Fibroblast of lung (primary cell): ENCODE measurements at regions not wholly inside any gene's neighbourhood (a gene's known extent, or its start where the extent isn't known, plus 50 kb on each side); places are given as distances from the start of the nearest gene placed in this dataset.

Experiments
- DNase-seq, 2 donors: peaks; one replicate each; pipeline versions ENCODE4 v3.0.0 to v3.0.0-alpha.2; 2010; ENCODE audit warnings: low read depth in 2 of 2
- H2AFZ ChIP-seq: 2 replicates; pipeline ENCODE4 v1.5.1; 2012; ENCODE audit warnings: low read length, control low read depth, inconsistent platforms
- H3K27ac ChIP-seq: 2 replicates; pipeline ENCODE4 v1.5.1; 2011; ENCODE audit warnings: low read length, control low read depth; ENCODE audit not compliant: insufficient read depth
- H3K27me3 ChIP-seq: 2 replicates; pipeline ENCODE4 v1.5.1; 2011; ENCODE audit warnings: mild to moderate bottlenecking, low read length; ENCODE audit not compliant: control insufficient read depth, insufficient read depth
- H3K36me3 ChIP-seq: 2 replicates; pipeline ENCODE4 v1.5.1; 2011; ENCODE audit warnings: low read length; ENCODE audit not compliant: control insufficient read depth, insufficient read depth
- H3K4me1 ChIP-seq: 2 replicates; pipeline ENCODE4 v1.5.1; 2011; ENCODE audit warnings: low read length; ENCODE audit not compliant: control insufficient read depth, insufficient read depth; ENCODE audit errors: extremely low read depth
- H3K4me2 ChIP-seq: 2 replicates; pipeline ENCODE4 v1.5.1; 2011; ENCODE audit warnings: low read length, control low read depth; ENCODE audit not compliant: insufficient read depth; ENCODE audit errors: extremely low read depth
- H3K4me3 ChIP-seq, 4 experiments: fragments of 200-600 bp in 1 of 4; sonication (generic) in 1 of 4; replicated peaks in 1 of 4; 2 replicates each; pipeline ENCODE4 v1.5.1; 2011 to 2016; ENCODE audit warnings: low read length in 4 of 4, low read depth in 3 of 4, mild to moderate bottlenecking in 3 of 4, control low read depth in 2 of 4, inconsistent platforms in 1 of 4, mixed read lengths in 1 of 4; ENCODE audit not compliant: insufficient read depth in 1 of 4; ENCODE audit errors: control extremely low read depth in 1 of 4
- H3K79me2 ChIP-seq: 2 replicates; pipeline ENCODE4 v1.5.1; 2012; ENCODE audit warnings: mild to moderate bottlenecking, low read length, inconsistent platforms; ENCODE audit not compliant: control insufficient read depth, insufficient read depth
- H3K9ac ChIP-seq: 2 replicates; pipeline ENCODE4 v1.5.1; 2011; ENCODE audit warnings: mild to moderate bottlenecking, low read length, control low read depth; ENCODE audit not compliant: insufficient read depth
- H3K9me3 ChIP-seq: 2 replicates; pipeline ENCODE4 v1.5.1; 2012; ENCODE audit warnings: low read depth, low read length; ENCODE audit not compliant: control insufficient read depth, insufficient read depth
- H4K20me1 ChIP-seq: 2 replicates; pipeline ENCODE4 v1.5.1; 2011; ENCODE audit warnings: low read length; ENCODE audit not compliant: control insufficient read depth, insufficient read depth; ENCODE audit errors: extremely low read depth
- CTCF ChIP-seq, 2 donors: IDR thresholded peaks in 1 of 2; conservative IDR thresholded peaks in 1 of 2; 1 replicate in 1 of 2; 2 replicates in 1 of 2; pipeline ENCODE4 v1.5.1; 2011 to 2012; ENCODE audit warnings: low read length in 2 of 2, control low read depth in 1 of 2, inconsistent platforms in 1 of 2, low read depth in 1 of 2, mild to moderate bottlenecking in 1 of 2
- EZH2 ChIP-seq: IDR thresholded peaks from 2 replicates; pipeline ENCODE4 v1.5.1; 2012; ENCODE audit warnings: low read length, control low read depth, mild to moderate bottlenecking; ENCODE audit errors: missing control alignments

DNA sequence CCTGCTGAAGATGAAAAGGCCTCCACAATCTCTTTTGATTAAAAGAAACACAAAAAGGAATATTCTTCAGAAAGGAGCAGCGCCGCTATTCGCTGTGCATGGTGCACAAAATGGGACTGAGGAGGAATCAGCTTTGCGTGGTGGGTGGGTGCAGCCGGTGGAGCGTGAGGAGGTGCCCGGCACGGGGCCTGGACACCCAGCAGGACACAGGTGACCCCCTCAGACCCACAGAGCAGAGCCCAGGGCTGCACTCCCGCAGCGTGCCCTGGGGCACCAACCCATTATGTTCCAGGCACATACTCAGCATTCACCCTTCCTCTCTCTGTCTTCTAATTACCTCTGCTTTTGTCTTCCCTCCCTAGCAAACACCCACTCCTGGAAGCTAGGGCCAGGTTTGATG is 238.0 kb upstream of the PPP2R2D start:
- Histone ChIP-seq H3K27me3 (no peaks in the 10 kb centered on the region), H3K4me3 (no peak overlapping the region), H3K4me2 (no peak overlapping the region), H3K9ac (no peak overlapping the region), H2AFZ (no peak overlapping the region), H3K27ac (no peak overlapping the region), H3K9me3 (no peaks in the 10 kb centered on the region), H3K36me3 (no peaks in the 10 kb centered on the region), H4K20me1 (no peaks in the 10 kb centered on the region), H3K4me1 (no peaks in the 10 kb centered on the region), H3K79me2 (no peaks in the 10 kb centered on the region)
- no peak for TF ChIP-seq EZH2
- TF ChIP-seq CTCF (conservative IDR thresholded peaks at IDR 0.05 in 1 of 2, IDR thresholded peaks at IDR 0.05 in 1 of 2; ENCODE audit: low read depth in 1 of 2, low read length in 2 of 2): no peak
- no peak for DNase-seq

DNA sequence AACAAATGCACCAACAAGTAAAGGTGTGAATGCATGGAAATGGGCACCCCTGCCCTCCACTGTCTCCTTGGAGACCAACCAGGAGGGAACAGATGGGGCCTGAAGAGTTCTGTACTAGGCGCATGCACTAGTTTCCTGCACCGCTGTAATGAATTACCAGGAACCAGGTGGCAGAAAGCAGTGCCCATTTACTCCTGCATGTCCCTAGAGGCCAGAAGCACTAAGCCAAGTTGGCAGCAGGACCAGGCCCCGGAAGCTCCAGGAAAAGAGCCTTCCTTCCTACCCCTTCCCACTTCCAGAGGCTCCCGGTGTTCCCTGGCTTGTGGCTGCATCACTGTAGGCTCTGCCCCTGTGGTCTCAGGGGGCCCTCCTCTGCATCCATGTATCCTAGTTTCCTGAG is 237.5 kb upstream of the PPP2R2D start:
- H3K79me2 ChIP-seq: no peaks in the 10 kb centered on the region
- H3K4me2 ChIP-seq: no peak overlapping the region
- no peak for DNase-seq
- H3K36me3 ChIP-seq: no peaks in the 10 kb centered on the region
- H3K27ac ChIP-seq: no peak overlapping the region
- no peaks in the 10 kb centered on the region for H3K27me3 ChIP-seq
- no peak overlapping the region for H2AFZ ChIP-seq
- H3K4me1 ChIP-seq: no peaks in the 10 kb centered on the region
- H3K9me3 ChIP-seq: no peaks in the 10 kb centered on the region
- no peak overlapping the region for H3K4me3 ChIP-seq
- TF ChIP-seq CTCF (conservative IDR thresholded peaks at IDR 0.05 in 1 of 2, IDR thresholded peaks at IDR 0.05 in 1 of 2; ENCODE audit: low read depth in 1 of 2, low read length in 2 of 2) (no peak), EZH2 (no peak)
- H3K9ac ChIP-seq: no peak overlapping the region
- no peaks in the 10 kb centered on the region for H4K20me1 ChIP-seq

- Histone ChIP-seq H4K20me1 (no peaks in the 10 kb centered on the region), H3K4me2 (no peak overlapping the region), H2AFZ (no peak overlapping the region), H3K9ac (no peak overlapping the region), H3K27ac (no peak overlapping the region), H3K79me2 (no peaks in the 10 kb centered on the region), H3K27me3 (no peaks in the 10 kb centered on the region), H3K4me3 (no peak overlapping the region), H3K36me3 (no peaks in the 10 kb centered on the region), H3K4me1 (no peaks in the 10 kb centered on the region), H3K9me3 (no peaks in the 10 kb centered on the region)
- no peak for TF ChIP-seq CTCF (conservative IDR thresholded peaks at IDR 0.05 in 1 of 2, IDR thresholded peaks at IDR 0.05 in 1 of 2; ENCODE audit: low read depth in 1 of 2, low read length in 2 of 2)
- no peak for TF ChIP-seq EZH2
- DNase-seq: no peak
Observed at GRCh38 chr10:131666091-131666490, 234.7 kb upstream of the PPP2R2D start.
